GM12878 (cell line): ENCODE measurements at regions not wholly inside any gene's neighbourhood (a gene's known extent, or its start where the extent isn't known, plus 50 kb on each side); places are given as distances from the start of the nearest gene placed in this dataset.

Experiments used
- ATAC-seq: fragments of 200-7000 bp; cut with Tn5 transposase; 3 replicates; pipeline ENCODE4 v1.9.1; 2020; ENCODE audit warnings: mild to moderate bottlenecking, moderate library complexity
- BruUV-seq: library from RNA; stranded (reverse); fragments of 400-500 nt; replicated peaks from 2 replicates; lab custom pipeline; 2021; lab: Mats Ljungman, UMichigan
- CTCF ChIA-PET: fragments of 300-600 bp; sonication (Branson Sonifier 250); formaldehyde crosslinking; extraction: SDS; loops from one replicate; lab custom pipeline; 2021; ENCODE audit warnings: inconsistent platforms; lab: Yijun Ruan, JAX
- POLR2A ChIA-PET: fragments of 350-600 bp; formaldehyde crosslinking; extraction: SDS; loops from one replicate; lab custom pipeline; 2021; ENCODE audit warnings: inconsistent platforms; lab: Charles Lee
- RAD21 ChIA-PET: fragments of 300-600 bp; sonication (Branson Sonifier 250); formaldehyde crosslinking; loops from one replicate; lab custom pipeline; 2023; ENCODE audit warnings: antibody characterized with exemption; ENCODE audit not compliant: unreplicated experiment; lab: Charles Lee
- SMC1A ChIA-PET: fragments of 300-600 bp; sonication (Branson Sonifier 250); formaldehyde crosslinking; loops from one replicate; lab custom pipeline; 2023; ENCODE audit not compliant: unreplicated experiment, uncharacterized antibody; lab: Charles Lee
- DNase-seq: peaks from one replicate; pipeline ENCODE4 v3.0.0-alpha.2; 2011; ENCODE audit warnings: low read depth, low spot score
- FAIRE-seq: peaks from 3 replicates; lab custom pipeline; 2011; peaks lifted over from hg19 to GRCh38; lab: Jason Lieb, UNC
- H2AFZ ChIP-seq: 2 replicates; pipeline ENCODE4 v1.6.0; 2011; ENCODE audit warnings: low read depth, low read length, control low read depth; ENCODE audit not compliant: control insufficient read depth
- H3K27ac ChIP-seq: 2 replicates; pipeline ENCODE4 v1.5.1; 2011; ENCODE audit warnings: control low read depth; ENCODE audit not compliant: control insufficient read depth, insufficient read depth
- H3K27me3 ChIP-seq, 2 experiments: replicated peaks in 1 of 2; 2 replicates each; pipeline versions ENCODE4 v1.6.0 to v1.6.1; 2011; ENCODE audit warnings: low read length in 1 of 2; ENCODE audit not compliant: control insufficient read depth in 2 of 2, insufficient read depth in 2 of 2
- H3K36me3 ChIP-seq, 2 experiments: 2 replicates each; pipeline ENCODE4 v1.5.1; 2011; ENCODE audit warnings: low read length in 1 of 2; ENCODE audit not compliant: control insufficient read depth in 2 of 2, insufficient read depth in 2 of 2
- H3K4me1 ChIP-seq: 2 replicates; pipeline ENCODE4 v1.6.1; 2011; ENCODE audit warnings: mild to moderate bottlenecking, low read length, moderate library complexity, mixed read lengths; ENCODE audit not compliant: control insufficient read depth, insufficient read depth
- H3K4me2 ChIP-seq: 2 replicates; pipeline ENCODE4 v1.6.0; 2011; ENCODE audit warnings: control low read depth; ENCODE audit not compliant: control insufficient read depth, insufficient read depth
- H3K4me3 ChIP-seq: fragments of 200-600 bp; sonication (generic); 2 replicates; pipeline ENCODE4 v1.5.1; 2016
- H3K79me2 ChIP-seq: 2 replicates; pipeline ENCODE4 v1.6.0; 2011; ENCODE audit warnings: low read length; ENCODE audit not compliant: control insufficient read depth, insufficient read depth
- H3K9ac ChIP-seq: 2 replicates; pipeline ENCODE4 v1.8.0; 2011; ENCODE audit warnings: low read length, control low read depth, mixed read lengths; ENCODE audit not compliant: control insufficient read depth, insufficient read depth
- H3K9me3 ChIP-seq: replicated peaks from 3 replicates; pipeline ENCODE4 v1.5.1; 2011; ENCODE audit warnings: mild to moderate bottlenecking, low read length; ENCODE audit not compliant: control insufficient read depth, insufficient read depth
- H4K20me1 ChIP-seq: 2 replicates; pipeline ENCODE4 v1.6.0; 2011; ENCODE audit not compliant: control insufficient read depth, insufficient read depth
- CREB1 ChIP-seq: IDR thresholded peaks from 2 replicates; pipeline ENCODE4 v1.6.1; 2012; ENCODE audit warnings: low read depth, mild to moderate bottlenecking, inconsistent platforms
- DPF2 ChIP-seq: fragments of 450-650 bp; IDR thresholded peaks from 2 replicates; pipeline ENCODE4 v1.6.1; 2017; ENCODE audit warnings: mild to moderate bottlenecking
- HDAC6 ChIP-seq: fragments of 200-600 bp; sonication (generic); IDR thresholded peaks from one replicate; pipeline ENCODE4 v1.8.0; 2017; ENCODE audit warnings: antibody characterized with exemption; ENCODE audit not compliant: unreplicated experiment
- JUND ChIP-seq: IDR thresholded peaks from 2 replicates; pipeline ENCODE4 v1.6.1; 2012; ENCODE audit warnings: low read depth, mild to moderate bottlenecking, low read length, improper control_type of control experiment, moderate library complexity
- LARP7 ChIP-seq: fragments of 450-650 bp; IDR thresholded peaks from 2 replicates; pipeline ENCODE4 v1.6.1; 2017; ENCODE audit warnings: mild to moderate bottlenecking
- MEF2A ChIP-seq: IDR thresholded peaks from 2 replicates; pipeline ENCODE4 v1.6.1; 2011; ENCODE audit warnings: low read depth, mild to moderate bottlenecking, low read length, moderate library complexity; ENCODE audit not compliant: insufficient read depth
- NBN ChIP-seq: fragments of 450-650 bp; IDR thresholded peaks from 2 replicates; pipeline ENCODE4 v1.6.1; 2016
- NR2C1 ChIP-seq: fragments of 450-650 bp; IDR thresholded peaks from 2 replicates; pipeline ENCODE4 v1.6.1; 2017; ENCODE audit warnings: antibody characterized with exemption, mild to moderate bottlenecking, moderate library complexity
- PAX8 ChIP-seq: fragments of 450-650 bp; IDR thresholded peaks from 2 replicates; pipeline ENCODE4 v1.6.1; 2017; ENCODE audit warnings: mild to moderate bottlenecking, moderate library complexity
- SMC3 ChIP-seq: IDR thresholded peaks from 2 replicates; pipeline ENCODE4 v1.6.1; 2011; ENCODE audit warnings: low read length, improper control_type of control experiment, borderline replicate concordance
- ZBTB40 ChIP-seq: fragments of 450-650 bp; IDR thresholded peaks from 2 replicates; pipeline ENCODE4 v1.6.1; 2016; ENCODE audit warnings: mild to moderate bottlenecking, moderate library complexity, borderline replicate concordance
- ZNF207 ChIP-seq: fragments of 450-650 bp; IDR thresholded peaks from 2 replicates; pipeline ENCODE4 v1.6.1; 2014; ENCODE audit warnings: antibody characterized with exemption, mild to moderate bottlenecking, borderline replicate concordance
- WGBS: methylation state at CpG from one replicate; pipeline ENCODE4 v1.1.6; 2016; ENCODE audit warnings: low lambda C conversion rate; ENCODE audit not compliant: insufficient replicate concordance, insufficient coverage; ENCODE audit errors: missing lambda C conversion rate; 5-methylcytosine and 5-hydroxymethylcytosine counted together
- in situ Hi-C: fragments of 300-500 bp; cut with MboI; formaldehyde crosslinking; loops from 9 replicates; pipeline ENCODE4 v1.14.3; 2018; ENCODE audit warnings: mixed read lengths
- intact Hi-C: fragments of 100-400 bp; cut with micrococcal nuclease; formaldehyde crosslinking; loops from one replicate; pipeline ENCODE4 v1.14.2; 2022; ENCODE audit not compliant: unreplicated experiment
- TF ChIP-seq, protein P1 (sequence below), 3 experiments: IDR thresholded peaks in 2 of 3; conservative IDR thresholded peaks in 1 of 3; 2 replicates each; pipeline ENCODE4 v1.5.1; 2011; ENCODE audit warnings: low read depth in 3 of 3, low read length in 3 of 3, mild to moderate bottlenecking in 3 of 3, control low read depth in 2 of 3, moderate library complexity in 2 of 3, inconsistent platforms in 1 of 3, mixed read lengths in 1 of 3; ENCODE audit not compliant: control insufficient read depth in 2 of 3, insufficient read depth in 1 of 3; ENCODE audit errors: extremely low read depth in 1 of 3

DNA sequence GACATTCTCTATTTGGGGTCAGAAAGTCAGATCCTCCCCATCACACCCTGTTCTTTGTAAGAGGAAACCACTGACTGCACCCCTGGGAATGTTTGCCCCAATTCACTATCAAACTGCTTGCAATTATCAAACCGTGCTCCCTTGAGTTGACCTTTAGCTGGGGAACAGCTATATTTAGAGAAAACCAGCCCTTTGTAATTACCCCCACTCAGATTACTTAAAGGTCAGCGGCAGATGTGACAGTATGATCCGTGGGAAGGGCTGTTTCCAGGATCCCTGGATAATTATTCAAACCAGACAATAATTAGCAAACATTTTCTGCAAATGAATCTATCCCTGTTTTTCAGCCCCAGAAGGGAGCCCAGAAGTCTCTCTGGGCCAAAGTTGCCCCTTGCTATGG, 242.7 kb downstream of the RRAGC start (continued):
- TF ChIP-seq ZBTB40 (no peak), MEF2A (no peak), ZNF207 (no peak), PAX8 (no peak), CREB1 (no peak), HDAC6 (no peak), NR2C1 (no peak), JUND (no peak)

- WGBS = 5% methylated on average over 1 of the region's 1 CpG
- intact Hi-C loops (no loop called here), in situ Hi-C loops (no loop called here)
- Histone ChIP-seq H4K20me1 (no peaks in the 10 kb centered on the region), H2AFZ (no peak overlapping the region), H3K4me1 (no peaks in the 10 kb centered on the region), H3K79me2 (no peaks in the 10 kb centered on the region), H3K9ac (no peak overlapping the region), H3K27me3 (peaks cover 0 to 1% of the 10 kb centered on the region in 2 experiments; a peak in 3 of 4 replicates), H3K36me3 (no peaks in the 10 kb centered on the region), H3K4me2 (no peak overlapping the region), H3K4me3 (no peak overlapping the region), H3K27ac (no peak overlapping the region), H3K9me3 (no peaks in the 10 kb centered on the region; the same call in 2 of the 3 replicates)
- SMC1A ChIA-PET = no interaction called here
- no peak for ATAC-seq
- FAIRE-seq = no peak
- BruUV-seq = no TSS peak
- POLR2A ChIA-PET = no interaction called here
- DNase-seq = no peak
- CTCF ChIA-PET = no interaction called here
- RAD21 ChIA-PET = no interaction called here
- TF ChIP-seq NBN (no peak), DPF2 (no peak), SMC3 (peak; percentile 19; the same call in 1 of the 2 replicates), LARP7 (no peak)
- TF ChIP-seq, protein P1, sequence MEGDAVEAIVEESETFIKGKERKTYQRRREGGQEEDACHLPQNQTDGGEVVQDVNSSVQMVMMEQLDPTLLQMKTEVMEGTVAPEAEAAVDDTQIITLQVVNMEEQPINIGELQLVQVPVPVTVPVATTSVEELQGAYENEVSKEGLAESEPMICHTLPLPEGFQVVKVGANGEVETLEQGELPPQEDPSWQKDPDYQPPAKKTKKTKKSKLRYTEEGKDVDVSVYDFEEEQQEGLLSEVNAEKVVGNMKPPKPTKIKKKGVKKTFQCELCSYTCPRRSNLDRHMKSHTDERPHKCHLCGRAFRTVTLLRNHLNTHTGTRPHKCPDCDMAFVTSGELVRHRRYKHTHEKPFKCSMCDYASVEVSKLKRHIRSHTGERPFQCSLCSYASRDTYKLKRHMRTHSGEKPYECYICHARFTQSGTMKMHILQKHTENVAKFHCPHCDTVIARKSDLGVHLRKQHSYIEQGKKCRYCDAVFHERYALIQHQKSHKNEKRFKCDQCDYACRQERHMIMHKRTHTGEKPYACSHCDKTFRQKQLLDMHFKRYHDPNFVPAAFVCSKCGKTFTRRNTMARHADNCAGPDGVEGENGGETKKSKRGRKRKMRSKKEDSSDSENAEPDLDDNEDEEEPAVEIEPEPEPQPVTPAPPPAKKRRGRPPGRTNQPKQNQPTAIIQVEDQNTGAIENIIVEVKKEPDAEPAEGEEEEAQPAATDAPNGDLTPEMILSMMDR (IDR thresholded peaks at IDR 0.05 in 2 of 3, conservative IDR thresholded peaks at IDR 0.05 in 1 of 3; ENCODE audit: control insufficient read depth in 2 of 3, extremely low read depth in 1 of 3, insufficient read depth in 1 of 3, low read depth in 3 of 3, low read length in 3 of 3) = peak; percentile 12 to 39 (median 26); a peak in 3 of 6 replicates
These were observed 243.9 kb downstream of the RRAGC start for GRCh38 chr1:38615680-38616079.
